RKO (cell line): ENCODE measurements at regions not wholly inside any gene's neighbourhood (a gene's known extent, or its start where the extent isn't known, plus 50 kb on each side); places are given as distances from the start of the nearest gene placed in this dataset.

Source experiments
- DNase-seq: peaks from one replicate; pipeline ENCODE4 v3.0.0-alpha.2; 2016; ENCODE audit warnings: low spot score

DNA sequence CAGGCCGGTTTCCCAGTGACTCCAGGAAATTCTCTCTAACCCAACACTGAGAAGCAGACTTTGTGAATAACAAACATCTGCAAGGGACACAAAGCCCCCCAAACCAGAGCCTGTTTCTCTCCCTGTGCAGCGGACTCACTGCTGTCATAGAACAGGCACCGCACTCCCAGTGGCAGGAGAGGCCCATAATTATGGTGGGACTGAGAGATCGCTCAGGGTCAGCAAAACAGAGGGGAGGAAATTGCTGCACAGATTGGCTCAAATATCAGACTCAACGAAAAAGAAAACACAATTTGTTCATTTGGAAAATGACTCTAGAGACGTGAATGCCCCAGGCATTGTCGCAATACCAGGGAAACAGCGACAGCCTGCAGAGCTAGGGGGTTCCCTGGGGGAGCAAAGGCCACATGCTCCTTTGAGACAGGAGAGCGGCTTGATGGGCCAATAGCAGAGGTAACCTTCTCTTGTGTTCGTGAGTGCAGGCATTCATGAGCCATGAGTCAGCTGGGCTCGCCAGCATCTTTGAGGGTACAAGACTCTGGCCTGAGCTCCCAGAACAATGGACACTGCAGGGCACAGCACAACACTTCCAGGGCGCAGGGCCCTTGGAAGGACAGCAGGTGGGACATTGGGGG, 143.3 kb upstream of the KLHL29 start:
- DNase-seq, result no peak

DNA sequence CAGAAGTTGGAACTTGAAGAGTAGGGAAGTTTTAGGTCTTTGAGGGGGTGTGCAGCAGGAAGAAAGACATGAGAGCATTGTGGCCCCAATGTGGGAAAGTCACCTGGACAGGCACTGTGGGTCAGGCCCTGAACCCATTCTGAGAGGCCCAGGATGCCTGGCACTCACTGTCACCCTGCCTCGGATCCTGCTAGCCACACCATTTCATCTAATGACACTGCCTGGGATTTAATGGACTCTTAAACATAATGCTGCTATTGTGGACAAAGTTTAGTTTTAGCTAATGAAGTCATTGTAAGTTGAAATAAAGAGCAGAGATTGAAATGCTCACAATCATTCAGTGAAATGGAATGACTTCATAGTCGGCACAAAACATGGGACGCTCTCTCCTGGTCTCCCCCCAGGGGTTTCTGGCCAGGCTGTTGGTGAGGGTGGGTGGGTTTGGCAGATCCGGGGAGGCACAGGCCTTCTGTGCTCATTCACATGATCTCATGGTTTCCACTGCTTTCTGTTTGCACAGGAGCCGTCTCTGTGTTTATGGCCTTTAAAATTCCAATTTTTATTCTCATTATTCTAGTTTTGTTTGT, 141.8 kb upstream of the KLHL29 start:
- DNase-seq, result no peak

DNA sequence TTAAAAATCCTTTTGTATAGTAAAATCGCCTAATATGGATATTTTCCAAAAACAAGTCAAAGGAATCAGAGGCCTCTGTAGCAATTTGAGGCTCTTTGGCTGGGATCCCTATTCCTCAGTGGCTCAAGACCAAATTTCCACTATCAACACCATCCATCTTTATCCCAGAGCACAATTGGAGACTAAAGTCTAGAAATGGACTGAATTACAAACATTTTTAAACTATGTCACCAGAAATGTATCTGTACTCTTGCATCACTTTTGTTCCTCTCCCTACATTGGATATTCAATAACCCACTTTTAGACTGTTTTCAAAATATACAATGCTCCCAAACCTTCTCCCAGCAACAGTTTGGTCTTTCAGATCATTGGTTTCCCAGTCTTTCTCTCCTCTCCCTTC, 140.4 kb upstream of the KLHL29 start:
- no peak for DNase-seq

DNA sequence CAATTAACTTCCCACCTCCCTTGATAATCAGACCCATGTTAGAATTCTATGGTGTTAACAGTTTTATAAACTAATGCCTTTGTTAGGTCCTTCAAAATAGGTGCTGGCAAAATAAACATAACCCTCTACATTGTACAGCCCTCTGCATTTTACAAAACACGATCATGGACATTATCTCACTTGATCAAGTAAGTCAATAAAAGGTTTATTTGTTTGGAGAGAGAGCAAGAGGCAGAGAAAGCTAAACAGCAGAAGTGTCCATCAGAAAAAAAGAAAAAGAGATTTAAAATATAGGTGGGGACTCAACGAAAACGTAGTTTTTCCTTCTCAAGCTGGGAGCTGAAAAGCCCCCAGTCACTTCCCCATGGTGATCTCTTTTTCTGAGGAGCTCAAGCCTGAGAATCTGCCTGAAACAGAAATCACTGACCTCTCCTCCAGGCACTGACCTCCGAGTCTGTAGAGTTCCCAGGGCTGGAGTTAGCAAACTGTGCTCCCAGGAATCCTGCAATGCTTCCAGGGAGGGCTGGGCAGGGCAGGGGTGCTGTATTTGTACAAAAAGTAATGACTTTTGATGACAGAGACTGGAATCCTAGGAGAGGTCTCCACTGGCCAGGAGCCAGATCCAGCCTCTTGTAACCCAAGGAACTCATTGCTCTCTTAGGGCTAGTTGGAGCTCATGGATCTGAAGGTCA, 137.8 kb upstream of the KLHL29 start:
- DNase-seq, result no peak

DNA sequence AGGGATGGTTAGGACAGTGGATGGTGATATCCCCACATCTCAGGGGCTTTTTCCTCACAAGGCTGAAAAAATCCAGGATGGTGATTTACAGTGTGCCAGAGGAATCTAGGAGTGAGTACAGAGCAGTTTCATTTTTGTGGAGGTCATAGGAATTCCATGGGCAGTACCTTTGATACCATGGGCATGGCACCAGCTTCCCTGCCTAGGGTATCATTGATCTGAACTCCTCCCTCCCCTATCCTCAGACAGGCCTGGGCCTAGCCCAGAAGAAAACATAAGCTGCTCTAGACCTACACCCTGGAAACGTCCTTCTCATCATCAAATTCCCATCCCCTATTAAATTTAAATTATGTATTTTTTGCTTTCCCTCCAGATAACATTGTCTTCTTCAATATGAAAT, 136.3 kb upstream of the KLHL29 start:
- DNase-seq, result no peak

DNA sequence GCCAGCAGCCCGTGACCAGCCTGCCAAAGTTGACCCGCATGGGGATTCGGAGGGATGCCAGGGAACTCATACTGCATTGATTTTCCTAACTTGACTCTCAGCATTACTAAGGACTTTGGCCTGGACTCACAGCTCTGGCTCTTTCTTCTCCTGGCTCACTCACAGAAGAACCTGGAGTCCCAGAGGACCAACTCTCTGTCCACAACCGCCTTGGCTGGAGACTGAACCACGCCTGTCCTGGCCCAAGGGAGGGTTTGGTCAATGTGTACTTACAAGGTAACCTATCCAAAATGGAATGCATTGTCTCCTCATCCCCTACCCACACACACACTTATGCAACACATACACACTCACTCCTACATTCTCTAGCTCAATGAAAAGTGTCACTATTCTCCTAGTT, 135.6 kb upstream of the KLHL29 start:
- no peak for DNase-seq

DNA sequence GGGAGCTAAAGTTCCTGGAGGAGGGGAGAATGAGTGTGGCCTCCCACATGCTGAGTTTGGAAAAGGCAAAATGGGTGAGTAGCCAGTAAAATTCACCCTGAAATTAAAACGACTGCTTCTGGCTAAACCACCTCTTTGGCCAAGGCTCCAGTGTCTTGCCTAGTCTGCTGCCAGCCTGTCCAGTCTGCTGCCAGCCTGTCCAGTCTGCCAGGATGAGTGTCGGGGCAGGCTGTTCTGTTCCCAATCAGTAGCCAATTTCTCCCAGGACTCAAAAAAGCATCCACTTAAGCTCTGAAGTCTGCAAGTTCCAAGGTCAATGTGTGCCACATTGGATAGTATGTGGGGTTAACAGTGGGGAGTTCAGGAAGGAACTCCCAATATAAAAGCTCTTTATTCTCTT, 134.6 kb upstream of the KLHL29 start:
- no peak for DNase-seq

DNA sequence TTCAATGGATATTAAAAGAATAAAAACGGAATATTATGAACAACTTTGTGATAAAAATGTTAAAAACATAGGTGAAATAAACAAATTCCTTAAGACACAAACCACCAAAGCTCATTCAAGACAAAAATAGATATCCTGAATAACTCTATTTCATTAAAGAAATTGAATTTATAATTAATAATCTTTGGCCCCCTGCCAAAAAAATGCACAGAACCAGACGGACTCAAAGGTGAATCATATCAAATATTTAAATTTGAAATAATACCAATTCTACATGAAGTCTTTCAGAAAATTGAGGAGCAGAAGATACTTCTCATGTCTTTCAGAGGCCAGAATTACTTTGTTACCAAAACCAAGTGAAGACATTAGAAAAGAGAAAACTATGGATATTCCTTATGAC, 128.3 kb upstream of the KLHL29 start:
- DNase-seq, result no peak

DNA sequence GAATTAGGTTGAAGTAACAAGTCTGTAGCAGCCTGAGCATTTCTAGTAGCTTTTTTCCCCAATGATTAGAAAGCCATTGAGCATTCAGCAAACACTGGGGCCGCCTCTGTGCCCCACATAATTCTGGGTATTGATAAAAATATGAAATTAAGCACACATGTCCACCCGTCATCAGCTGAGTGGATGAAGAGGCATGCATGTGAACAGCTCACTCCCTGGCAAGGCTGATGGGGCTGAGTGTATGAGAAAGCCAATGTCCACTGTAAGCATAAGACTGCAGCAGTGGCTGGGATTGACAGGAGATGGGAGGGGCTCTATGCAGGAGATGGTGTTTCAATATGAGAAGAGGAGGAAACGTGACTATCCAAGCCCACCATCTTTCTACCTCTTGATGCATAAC, 124.4 kb upstream of the KLHL29 start:
- no peak for DNase-seq

DNA sequence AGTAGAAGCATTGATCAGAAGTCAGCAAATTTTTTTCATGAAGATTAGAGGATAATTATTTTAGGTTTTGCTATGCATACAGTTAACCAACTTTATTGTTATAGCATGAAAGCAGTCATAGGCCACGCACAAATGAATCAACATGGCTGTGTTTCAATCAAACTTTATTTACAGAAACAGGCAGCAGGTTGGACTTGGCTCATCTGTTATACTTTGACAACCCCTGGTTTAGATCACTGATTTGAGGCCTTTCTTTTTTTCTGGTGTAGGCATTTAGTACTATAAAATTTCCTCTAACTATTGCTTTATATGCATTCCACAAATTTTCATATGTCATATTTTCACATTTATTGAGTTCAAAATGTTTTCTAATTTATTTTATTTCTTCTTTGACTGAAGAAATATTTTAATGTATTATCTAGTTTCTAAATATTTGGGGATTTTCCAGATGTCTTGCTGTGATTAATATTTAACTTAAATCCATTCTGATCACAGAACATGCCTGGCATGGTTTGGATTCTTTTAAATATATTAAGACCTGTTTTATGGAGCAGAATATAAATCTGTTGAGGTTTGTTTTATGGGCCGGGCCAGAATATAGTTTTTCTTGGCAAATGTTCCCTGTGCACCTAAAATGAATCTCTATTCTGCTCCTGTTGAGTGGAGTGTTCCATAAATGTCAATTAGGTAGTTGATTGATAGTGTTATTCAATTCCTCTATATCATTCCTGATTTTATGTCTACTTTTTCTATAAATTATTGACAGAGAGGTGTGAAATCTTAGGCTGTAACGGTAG, 116.3 kb upstream of the KLHL29 start:
- no peak for DNase-seq

DNA sequence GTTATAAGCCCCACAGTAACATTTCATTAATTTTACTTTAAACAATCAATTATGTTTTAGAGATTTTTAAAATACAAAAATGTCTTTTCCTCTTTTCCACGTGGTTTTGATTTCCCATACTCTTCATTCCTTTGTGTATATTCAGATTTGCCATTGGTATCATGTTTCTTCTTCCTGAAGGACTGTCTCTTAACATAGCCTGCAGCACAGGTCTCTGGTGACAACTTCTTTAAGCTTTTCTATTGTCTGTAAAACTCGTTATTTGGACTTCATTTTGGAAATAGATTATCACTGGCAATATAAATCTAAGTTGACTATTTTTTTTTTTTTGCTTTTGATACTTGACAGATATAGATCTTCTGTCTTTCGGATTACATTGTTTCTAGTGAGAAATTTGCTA, 115.2 kb upstream of the KLHL29 start:
- no peak for DNase-seq

DNA sequence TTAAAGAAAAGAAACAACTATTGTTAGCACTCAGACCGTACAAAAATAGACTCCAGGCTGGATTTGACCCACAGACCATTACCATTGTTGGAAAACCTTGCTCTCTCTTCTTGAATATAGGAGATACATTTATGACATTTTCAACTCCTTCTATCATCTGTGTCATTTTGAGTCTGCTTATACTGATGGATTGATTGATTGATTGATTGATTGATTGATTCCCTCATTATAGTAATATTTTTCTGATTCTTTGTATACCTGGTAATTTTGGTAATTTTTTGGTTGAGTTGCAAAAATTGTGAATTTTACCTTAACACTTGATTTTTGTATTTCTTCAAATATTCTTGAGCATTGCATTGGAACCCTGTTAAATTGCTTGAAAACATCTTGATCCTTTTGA, 114.2 kb upstream of the KLHL29 start:
- no peak for DNase-seq

DNA sequence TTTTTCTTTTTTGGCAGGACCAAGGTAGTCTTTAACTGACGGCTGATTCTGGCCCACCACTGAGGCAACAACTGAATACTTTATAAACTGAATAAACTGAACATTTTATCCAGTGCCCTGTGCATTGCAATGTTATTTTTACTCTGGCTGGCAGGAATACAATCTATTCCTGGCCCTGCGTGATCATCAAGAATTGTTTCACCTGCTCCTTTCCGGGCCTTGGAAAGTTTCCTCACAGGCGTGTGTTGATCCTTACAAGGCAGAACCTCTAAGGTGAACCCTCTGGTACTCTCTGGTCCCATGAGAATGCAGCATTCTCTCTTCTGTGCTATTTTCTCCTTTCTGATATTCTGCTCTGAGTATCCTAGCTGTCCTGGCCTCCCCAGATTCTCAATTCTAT, 113.7 kb upstream of the KLHL29 start:
- no peak for DNase-seq

DNA sequence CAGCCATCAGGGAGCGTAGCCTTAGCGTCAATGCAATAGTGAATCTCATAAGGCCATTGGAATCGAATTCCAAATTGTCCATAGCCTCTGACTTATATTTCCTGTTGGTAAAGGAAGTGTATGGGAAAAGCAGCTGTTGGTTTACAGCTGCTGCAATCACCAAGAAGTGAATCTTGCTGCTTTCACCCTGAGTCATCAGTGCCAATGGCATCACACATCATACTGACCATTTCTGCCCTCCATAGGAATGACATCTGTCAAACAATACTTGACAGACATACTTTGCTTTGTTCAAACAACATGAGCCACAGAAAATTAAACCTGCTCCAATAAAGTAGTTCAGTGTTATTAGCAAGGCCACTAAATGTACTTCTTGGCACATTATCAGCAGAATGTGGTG, 111.2 kb upstream of the KLHL29 start:
- DNase-seq, result peak; percentile 42

DNA sequence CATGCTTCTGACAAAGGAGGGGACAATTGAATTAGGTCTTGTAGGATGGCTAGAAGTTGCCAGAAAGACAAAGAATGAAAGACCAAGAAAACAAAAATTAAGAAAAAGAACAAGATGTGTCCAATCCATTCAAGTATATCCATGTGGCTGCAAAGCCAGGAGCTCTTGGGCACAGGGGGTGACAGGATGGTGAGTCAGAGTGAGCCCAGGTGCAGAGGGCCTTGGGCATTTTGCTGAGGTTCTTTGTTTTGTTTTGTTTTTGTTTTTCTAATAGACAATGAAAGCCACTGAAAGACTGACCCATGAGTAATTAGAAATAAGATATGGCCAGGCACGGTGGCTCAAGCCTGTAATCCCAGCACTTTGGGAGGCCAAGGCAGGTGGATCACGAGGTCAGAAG, 104.6 kb upstream of the KLHL29 start:
- DNase-seq, result no peak

DNA sequence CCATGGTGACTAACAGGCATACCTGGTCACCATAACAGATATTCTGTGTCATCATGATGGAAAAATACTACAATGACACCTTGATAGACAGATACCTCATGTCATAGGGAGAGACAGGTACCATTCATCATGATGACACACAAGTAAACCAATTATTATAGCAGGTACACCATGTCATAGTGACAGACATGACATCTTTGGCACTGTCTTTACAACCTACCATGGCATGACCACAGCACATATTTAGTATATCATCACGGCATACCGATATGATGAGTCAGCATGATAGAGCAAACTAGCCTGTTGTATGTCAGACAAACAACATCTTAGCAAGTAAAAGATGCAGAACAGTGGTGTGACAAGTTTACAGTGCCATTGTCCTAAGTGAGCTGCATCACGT, 101.3 kb upstream of the KLHL29 start:
- DNase-seq, result peak; percentile 51

DNA sequence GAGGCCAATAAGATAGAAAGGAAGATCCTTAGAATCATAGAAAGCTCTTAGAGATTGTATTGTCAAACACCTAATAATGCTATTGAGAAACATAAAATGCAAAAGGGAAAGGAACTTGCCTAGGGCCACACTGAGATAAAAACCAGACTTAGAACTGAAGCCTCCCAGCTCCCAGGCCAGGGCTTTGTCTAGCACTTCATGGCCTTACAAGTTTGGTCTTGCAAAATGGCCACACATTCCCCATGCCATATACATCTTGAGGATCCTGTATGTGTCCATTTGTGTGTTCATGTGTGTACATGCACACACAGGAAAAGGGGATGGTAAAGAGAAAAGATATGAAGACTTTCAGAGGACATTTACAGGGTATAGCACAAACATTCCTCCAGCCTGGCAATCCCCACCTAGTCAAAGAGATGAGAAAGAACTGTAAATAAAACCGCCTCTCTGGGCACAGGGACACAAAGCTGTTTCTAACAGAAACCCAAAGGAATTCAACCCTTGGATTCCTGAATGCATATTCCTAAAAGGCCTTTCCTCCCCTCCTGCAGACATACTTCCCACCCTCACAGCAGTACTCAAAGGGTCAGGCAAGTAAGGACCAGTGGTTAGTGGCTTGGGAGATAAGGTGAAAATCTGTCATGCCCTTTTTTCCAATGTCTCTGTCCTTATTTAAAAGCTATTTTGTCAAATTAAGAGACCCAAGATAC, 99.7 kb upstream of the KLHL29 start:
- DNase-seq, result no peak

DNA sequence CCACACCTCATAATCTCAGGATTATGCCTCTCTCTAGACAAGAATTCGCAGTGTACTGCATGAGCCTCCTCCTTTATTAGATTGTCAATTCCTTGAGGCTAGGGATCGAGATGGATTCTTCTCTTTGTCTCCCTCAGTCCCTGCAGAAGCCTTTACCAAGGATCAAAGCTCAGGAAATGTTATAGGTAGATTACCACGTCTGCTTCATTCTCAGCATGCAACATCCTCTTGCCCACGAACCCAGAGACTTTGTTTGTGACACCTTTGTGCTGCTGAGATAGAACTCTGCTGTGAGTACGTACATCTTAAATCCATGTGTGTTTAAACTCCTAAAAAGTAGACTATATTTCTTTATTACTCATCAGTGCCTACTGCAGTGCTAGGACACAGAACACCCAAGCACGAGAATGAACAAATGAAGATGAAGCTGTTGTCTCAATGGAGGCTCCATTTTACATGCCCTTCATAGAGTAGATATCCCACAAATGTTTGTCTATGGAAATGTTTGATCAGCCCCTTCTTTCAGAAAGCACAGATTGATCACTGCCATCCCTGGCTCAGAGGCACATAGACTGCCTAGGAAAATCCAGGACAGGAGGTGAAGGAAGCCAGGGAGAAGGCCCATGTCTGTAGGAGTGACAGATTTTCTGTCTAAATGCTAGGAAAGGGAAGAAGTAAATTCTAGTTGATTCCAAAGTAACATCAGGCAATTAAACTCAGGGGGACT, 98.8 kb upstream of the KLHL29 start:
- DNase-seq, result no peak

DNA sequence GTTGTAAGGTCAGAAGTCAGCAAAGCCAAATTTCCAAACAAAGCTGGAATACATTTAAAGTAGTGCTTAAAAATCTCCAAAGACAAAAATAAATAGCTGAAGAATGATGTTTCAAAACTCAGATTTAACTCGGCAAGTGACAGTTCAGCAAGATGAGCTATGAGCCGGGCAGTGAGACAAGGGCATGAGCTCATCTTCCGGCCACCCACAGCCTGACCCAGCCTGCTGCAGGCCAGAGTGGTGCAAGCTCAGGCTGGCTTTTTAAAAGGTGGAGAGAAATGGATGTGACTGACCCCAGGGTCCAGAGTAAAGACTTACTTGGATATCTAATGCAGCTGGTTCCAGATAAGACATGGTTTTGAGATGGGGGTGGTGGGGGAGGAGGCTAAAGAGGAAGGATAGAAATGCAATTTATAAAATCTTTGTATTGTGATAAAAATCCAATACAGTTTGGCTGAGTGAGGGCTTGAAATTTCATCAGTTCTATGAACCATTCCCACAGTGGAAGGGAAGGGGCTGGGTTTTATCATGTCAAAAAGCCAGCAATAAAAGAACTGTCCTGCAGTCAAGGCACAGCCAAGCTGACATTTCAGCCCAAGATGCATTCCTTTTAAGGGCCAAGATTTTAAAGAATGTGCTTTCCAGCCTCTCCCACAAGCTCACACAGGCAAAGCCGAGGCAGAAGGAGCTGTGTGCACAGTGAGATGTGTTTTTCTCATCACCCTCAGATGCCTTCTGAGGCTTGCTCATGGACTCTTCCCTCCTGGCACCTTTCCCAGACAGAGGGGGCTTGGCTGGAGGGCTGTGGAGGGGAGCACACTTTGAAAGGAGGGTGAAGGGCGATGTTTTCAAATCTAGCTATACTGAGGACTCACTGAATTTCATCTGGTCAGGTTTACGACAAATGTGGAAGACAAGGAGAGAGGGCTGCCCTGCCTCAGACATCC, 97.9 kb upstream of the KLHL29 start:
- DNase-seq, result peak; percentile 32

DNA sequence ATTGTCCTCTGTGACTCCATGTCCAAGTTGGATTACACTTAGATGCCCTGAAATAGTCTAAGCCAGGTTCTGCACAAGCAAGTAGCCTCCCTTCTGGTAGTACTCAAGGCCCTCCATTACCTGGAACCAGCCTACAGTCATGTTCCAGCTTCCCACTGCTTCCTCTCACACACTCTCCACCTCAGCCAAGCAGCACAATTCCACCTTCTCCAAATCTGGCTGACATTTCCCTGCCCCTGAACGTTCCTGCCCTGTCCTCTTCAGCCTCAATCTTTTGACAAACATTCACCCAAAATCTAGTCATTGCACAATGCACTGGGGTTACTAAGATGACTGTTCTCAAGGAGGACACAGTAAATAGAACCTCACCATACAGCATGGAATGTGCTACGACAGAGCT, 95.3 kb upstream of the KLHL29 start:
- no peak for DNase-seq

DNA sequence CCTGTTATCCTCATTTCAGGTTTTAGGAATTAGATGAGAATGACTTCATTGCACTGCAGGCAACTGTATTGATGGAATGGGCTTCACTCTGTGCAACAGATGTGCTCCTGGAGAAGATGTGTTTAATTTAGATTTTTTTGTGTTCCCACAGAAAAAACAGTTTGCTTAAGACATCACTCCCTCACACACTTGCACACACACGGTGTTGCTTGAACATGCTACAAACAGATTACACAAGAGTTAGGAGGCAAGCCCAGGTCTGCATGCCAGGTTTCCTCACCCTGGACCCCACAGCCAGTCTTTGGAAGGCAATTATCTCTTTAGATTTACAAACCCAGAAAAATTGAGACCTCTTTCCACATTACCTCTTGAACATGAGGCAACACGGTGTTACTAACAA, 93.7 kb upstream of the KLHL29 start:
- no peak for DNase-seq
